Natural killer cell treated with Interleukin-12 subunit alpha and Interleukin-12 subunit beta and Interleukin-15 and Interleukin-18, amount 100 ng/mL, for 72 hours (primary cell): ENCODE measurements at regions not wholly inside any gene's neighbourhood (a gene's known extent, or its start where the extent isn't known, plus 50 kb on each side); places are given as distances from the start of the nearest gene placed in this dataset.

Experiments
- ATAC-seq, 2 donors: fragments of 150-1000 bp; cut with Tn5 transposase in 1 of 2; sonication (Bioruptor Pico), chemical (Tn5 transposase) in 1 of 2; 2 replicates each; pipeline ENCODE4 v1.10.0; 2021
- DNase-seq: peaks from one replicate; pipeline ENCODE4 v3.0.0; 2022; ENCODE audit warnings: low spot score
- H3K27ac Mint-ChIP-seq, 2 donors: 1 replicate in 1 of 2; 2 replicates in 1 of 2; pipeline ENCODE4 v1.8.0; 2022; ENCODE audit warnings: mixed read lengths in 2 of 2, mild to moderate bottlenecking in 1 of 2, moderate library complexity in 1 of 2
- H3K27me3 Mint-ChIP-seq, 2 donors: 1 replicate in 1 of 2; 2 replicates in 1 of 2; pipeline ENCODE4 v1.8.0; 2022; ENCODE audit warnings: mixed read lengths in 2 of 2
- H3K36me3 Mint-ChIP-seq: one replicate; pipeline ENCODE4 v1.8.0; 2022; ENCODE audit warnings: mixed read lengths
- H3K4me1 Mint-ChIP-seq, 2 donors: 1 replicate in 1 of 2; 2 replicates in 1 of 2; pipeline ENCODE4 v1.8.0; 2022; ENCODE audit warnings: low read depth in 2 of 2, mixed read lengths in 2 of 2, mild to moderate bottlenecking in 1 of 2
- H3K4me3 Mint-ChIP-seq: one replicate; pipeline ENCODE4 v1.8.0; 2022; ENCODE audit warnings: mixed read lengths
- H3K9me3 Mint-ChIP-seq: 2 replicates; pipeline ENCODE4 v1.8.0; 2022; ENCODE audit warnings: mixed read lengths

DNA sequence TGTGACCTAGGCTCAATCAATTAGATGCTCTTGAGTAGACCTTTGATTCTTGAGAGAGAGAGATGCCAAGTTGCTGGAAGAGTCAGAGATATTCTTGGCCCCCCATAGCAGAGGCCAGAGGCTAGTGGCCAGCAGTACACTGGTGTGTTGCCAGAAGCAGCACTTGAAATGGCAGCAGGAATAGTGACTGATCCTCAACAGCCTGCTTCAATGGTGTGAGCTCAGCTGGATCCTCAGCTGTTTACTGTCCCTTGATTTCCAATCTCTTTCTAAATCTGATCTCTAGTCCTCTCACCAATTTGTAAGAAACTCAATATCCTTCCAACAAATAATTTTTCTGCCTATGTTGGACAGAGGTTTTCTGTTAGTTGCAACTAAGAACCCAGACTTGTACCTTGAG lies 170.3 kb upstream of the CCDC54 start:
- Mint-ChIP-seq H3K27ac (no peak overlapping the region), H3K4me3 (no peak overlapping the region), H3K36me3 (no peaks in the 10 kb centered on the region), H3K4me1 (no peaks in the 10 kb centered on the region), H3K9me3 (peaks cover 3% of the 10 kb centered on the region), H3K27me3 (peaks cover 22 to 24% of the 10 kb centered on the region in 2 donors)
- ATAC-seq (no peak), DNase-seq (no peak)

DNA sequence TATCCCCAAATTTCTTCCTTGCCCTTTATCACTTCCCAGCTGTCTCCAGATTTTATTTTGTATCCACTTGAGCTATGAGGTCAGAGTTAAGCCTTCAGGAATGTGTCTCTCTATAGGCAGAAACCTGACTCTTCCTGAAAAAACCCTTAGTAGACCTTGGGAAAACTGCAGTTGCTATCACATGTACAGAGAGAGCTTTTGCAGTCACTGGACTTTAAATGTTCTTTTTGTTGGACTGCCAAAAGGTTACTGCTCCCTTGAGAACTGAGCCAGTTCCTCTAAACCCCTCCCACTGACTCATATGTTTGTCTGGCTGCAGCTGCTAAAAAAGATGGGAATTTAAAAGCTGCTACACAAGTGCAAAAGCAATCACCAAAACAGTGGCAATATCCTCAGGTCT lies 169.1 kb upstream of the CCDC54 start:
- Mint-ChIP-seq H3K27me3 (peaks cover 25 to 26% of the 10 kb centered on the region in 2 donors), H3K36me3 (no peaks in the 10 kb centered on the region)
- no peak for DNase-seq

DNA sequence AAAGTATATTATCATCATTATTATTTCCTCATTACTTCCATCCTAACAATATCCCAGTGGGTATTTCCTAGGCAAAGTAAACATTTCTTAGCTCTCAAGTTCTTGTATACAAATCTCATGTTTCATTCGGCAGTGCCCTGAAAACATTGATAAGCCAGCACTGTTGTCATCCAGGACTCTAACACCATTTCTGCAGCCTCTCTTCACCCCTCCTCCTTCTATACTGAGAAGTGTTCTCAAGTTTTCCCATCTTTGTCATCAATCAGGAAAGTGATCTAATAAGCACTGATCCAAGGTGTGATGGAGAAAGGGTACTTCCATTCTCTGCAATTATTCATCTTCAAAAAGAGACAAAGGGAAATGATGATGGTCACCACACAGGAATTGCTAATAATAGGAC lies 168.4 kb upstream of the CCDC54 start:
- no peak overlapping the region for H3K4me3 Mint-ChIP-seq
- H3K4me1 Mint-ChIP-seq: peaks cover 0 to 6% of the 10 kb centered on the region in 2 donors
- no peaks in the 10 kb centered on the region for H3K36me3 Mint-ChIP-seq
- DNase-seq (no peak), ATAC-seq (no peak)
- H3K9me3 Mint-ChIP-seq: no peaks in the 10 kb centered on the region
- no peak overlapping the region for H3K27ac Mint-ChIP-seq
- H3K27me3 Mint-ChIP-seq: peaks cover 19 to 24% of the 10 kb centered on the region in 2 donors

More for the DNA sequence above, 169.1 kb upstream of the CCDC54 start:
- H3K9me3 Mint-ChIP-seq: peaks cover 3% of the 10 kb centered on the region
- peaks cover 0 to 5% of the 10 kb centered on the region in 2 donors for H3K4me1 Mint-ChIP-seq
- ATAC-seq: no peak
- no peak overlapping the region for H3K27ac Mint-ChIP-seq
- H3K4me3 Mint-ChIP-seq: no peak overlapping the region

DNA sequence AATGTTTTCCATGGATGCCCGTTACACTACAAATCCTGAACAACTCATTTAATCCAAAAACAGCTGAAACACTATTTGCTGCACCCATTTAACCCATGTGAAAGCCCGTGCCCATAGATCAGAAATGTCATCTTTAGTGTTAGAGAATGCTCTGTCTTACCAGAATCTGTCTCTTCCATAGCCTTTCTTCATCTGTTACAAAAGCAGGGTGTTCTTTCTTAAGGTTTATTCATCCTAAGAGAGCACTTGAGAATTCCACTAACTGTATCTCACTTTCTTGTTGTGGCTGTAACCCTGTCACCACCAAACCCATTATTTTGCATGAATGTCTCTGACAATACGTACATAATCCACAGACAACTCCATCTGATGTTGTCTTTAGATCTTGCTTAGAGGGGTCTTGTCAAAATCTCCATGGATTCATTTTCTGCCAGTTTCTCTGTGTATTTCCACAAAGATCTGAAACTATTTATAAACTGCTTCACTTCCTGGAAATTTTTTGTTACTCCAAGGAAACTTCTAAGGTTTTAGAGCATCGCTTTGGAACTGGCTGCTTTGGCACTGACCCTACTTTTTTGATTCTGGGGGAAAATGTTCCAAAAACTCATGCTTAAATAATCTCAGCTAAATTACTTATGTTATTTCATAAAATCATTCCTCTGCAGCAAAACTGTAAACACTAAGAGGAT lies 167.8 kb upstream of the CCDC54 start:
- peaks cover 0 to 6% of the 10 kb centered on the region in 2 donors for H3K4me1 Mint-ChIP-seq

DNA sequence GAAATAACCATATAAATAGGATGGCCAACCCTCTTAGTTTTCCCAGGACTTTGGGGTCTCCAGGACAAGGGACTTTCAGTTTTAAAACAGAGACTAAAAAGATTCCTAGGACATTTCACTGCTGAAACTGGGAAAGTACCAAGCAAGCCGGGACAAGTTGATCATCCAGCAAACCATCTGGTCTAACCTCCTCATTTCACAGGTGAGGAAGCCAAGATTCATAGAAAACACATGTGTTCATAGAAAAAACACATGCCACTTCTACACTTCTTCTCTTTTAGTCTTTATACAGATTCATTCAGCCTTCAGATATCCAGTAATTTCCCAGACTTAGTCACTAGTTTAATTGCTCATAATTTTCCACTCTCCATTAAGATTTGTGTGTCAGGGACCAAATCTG lies 165.6 kb upstream of the CCDC54 start:
- Mint-ChIP-seq H3K4me1 (peaks cover 0 to 6% of the 10 kb centered on the region in 2 donors), H3K27ac (no peak overlapping the region), H3K4me3 (no peak overlapping the region), H3K27me3 (peaks cover 21 to 32% of the 10 kb centered on the region in 2 donors), H3K9me3 (no peaks in the 10 kb centered on the region), H3K36me3 (no peaks in the 10 kb centered on the region)
- ATAC-seq (no peak), DNase-seq (no peak)

More for the DNA sequence above, 167.8 kb upstream of the CCDC54 start:
- DNase-seq: no peak
- H3K4me3 Mint-ChIP-seq: no peak overlapping the region
- H3K36me3 Mint-ChIP-seq: no peaks in the 10 kb centered on the region
- H3K27me3 Mint-ChIP-seq: peaks cover 19% of the 10 kb centered on the region in 2 donors
- no peak overlapping the region for H3K27ac Mint-ChIP-seq
- H3K9me3 Mint-ChIP-seq: no peaks in the 10 kb centered on the region
- no peak for ATAC-seq

DNA sequence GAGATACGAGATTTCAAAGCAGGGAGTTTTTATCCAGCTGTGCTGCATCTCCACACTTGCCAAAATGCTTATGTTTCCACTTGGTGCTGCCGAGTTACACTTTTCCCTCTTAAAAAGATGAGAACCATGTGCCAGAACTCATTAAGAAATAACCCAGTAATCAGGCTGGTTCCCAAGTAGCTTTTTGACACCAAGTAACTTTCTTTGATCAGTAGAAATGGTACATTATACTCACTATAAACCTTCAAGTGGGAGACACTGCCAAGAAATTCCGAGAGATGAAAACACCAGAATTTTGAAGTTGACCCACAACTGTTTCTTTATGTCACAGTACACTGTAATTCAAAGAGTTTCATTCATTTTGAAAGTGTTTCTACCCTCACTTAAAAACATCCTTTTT lies 164.6 kb upstream of the CCDC54 start:
- DNase-seq (no peak), ATAC-seq (peak in 1 of 2 donors; percentile 67)
- Mint-ChIP-seq H3K27me3 (peaks cover 21 to 32% of the 10 kb centered on the region in 2 donors), H3K9me3 (no peaks in the 10 kb centered on the region), H3K4me3 (no peak overlapping the region), H3K4me1 (peaks cover 0 to 6% of the 10 kb centered on the region in 2 donors), H3K36me3 (no peaks in the 10 kb centered on the region), H3K27ac (no peak overlapping the region)

DNA sequence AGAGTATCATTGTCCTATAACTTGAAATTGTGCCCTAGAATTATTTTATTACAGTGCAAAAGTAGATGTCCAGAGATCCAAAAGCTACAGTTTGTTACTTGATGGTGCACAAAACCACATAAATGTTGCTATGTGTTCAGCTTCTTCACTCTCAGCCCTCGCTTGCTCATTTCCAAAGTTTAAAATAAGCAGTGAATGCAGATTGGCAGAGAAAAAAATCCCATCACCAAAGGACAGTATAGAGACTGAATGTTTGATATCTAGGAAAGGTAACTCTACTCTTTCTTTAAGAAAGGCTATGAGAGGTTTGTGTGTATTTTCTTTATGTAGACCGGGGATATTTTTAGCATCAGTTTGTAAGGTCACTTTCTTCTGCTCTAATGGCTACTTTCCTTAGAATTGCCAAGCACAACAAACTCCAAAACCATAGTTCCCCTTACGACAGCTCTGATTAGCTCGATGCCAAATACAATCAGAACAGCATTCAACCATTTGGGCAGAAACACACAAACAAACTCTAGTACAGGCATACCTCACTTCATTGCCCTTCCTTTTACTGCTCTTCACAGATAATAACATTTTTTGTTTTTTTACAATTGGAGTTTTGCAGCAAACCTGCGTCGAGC lies 164.1 kb upstream of the CCDC54 start:
- ATAC-seq (peak in 1 of 2 donors; percentile 43), DNase-seq (no peak)
- peaks cover 19 to 32% of the 10 kb centered on the region in 2 donors for H3K27me3 Mint-ChIP-seq
- no peaks in the 10 kb centered on the region for H3K9me3 Mint-ChIP-seq
- H3K4me3 Mint-ChIP-seq: no peak overlapping the region
- peaks cover 0 to 6% of the 10 kb centered on the region in 2 donors for H3K4me1 Mint-ChIP-seq
- H3K36me3 Mint-ChIP-seq: no peaks in the 10 kb centered on the region
- H3K27ac Mint-ChIP-seq: no peak overlapping the region

DNA sequence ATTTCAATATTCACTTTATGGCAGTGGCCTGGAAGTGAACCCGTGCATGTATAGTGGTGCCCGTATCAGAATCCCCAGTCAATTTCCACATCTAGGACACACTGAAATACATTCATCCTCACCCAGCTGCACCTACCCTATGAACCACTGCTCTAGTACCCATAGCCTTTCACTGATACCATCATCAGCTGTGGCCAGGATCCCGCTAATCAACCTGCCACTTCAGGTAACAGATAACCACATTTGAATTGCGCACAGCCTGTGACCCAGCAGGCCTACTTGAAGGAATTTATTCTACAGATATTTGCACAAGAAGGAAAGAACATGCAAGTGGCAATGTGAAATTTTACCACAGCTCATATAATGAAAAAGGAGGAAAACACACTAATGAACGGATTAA lies 161.0 kb upstream of the CCDC54 start:
- peaks cover 15 to 24% of the 10 kb centered on the region in 2 donors for H3K27me3 Mint-ChIP-seq
- peaks cover 0 to 6% of the 10 kb centered on the region in 2 donors for H3K4me1 Mint-ChIP-seq
- H3K27ac Mint-ChIP-seq: no peak overlapping the region

DNA sequence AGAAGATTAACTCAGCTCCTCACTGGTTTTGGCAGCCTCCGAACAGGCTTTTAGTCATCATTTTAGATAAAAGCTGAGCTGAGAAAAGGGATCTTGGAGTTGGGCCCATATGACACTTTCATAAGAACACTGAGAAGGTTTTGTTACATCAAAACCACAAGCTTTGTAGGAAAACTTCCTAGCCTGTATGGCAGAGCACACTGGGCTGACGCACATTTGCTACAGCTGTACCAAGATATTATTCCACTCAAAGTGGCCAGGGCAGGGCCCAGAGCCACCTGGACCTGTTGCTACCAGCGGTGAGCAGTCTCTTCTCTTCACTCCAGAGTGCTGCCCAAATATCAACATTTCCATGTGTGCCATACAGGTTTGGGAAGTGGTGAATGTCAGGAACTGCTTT lies 160.5 kb upstream of the CCDC54 start:
- ATAC-seq: no peak
- Mint-ChIP-seq H3K27ac (no peak overlapping the region), H3K27me3 (peaks cover 15 to 24% of the 10 kb centered on the region in 2 donors), H3K36me3 (no peaks in the 10 kb centered on the region), H3K4me1 (peaks cover 0 to 6% of the 10 kb centered on the region in 2 donors), H3K9me3 (no peaks in the 10 kb centered on the region), H3K4me3 (no peak overlapping the region)
- DNase-seq: no peak

More for the DNA sequence above, 161.0 kb upstream of the CCDC54 start:
- no peaks in the 10 kb centered on the region for H3K9me3 Mint-ChIP-seq
- ATAC-seq (no peak), DNase-seq (no peak)
- no peaks in the 10 kb centered on the region for H3K36me3 Mint-ChIP-seq
- no peak overlapping the region for H3K4me3 Mint-ChIP-seq

DNA sequence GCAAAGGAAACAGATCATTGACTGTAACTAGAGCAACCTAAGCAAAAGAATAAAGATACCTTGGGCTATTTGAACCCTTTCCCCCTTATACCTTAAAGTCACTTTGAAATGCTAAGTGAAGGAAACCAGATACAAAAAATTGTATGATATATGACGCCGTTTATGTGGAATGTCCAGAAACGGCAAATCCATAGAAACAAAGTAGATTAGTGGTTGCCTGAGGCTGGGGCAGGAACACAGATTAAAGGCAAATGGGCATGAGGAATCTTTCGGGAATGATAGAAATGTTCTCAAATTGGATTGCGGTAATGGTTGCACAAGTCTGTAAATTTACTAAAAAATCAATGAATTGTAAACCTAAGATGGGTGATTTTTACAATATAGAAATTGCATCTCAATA lies 160.1 kb upstream of the CCDC54 start:
- H3K27ac Mint-ChIP-seq: no peak overlapping the region
- peaks cover 0 to 6% of the 10 kb centered on the region in 2 donors for H3K4me1 Mint-ChIP-seq
- no peak for DNase-seq
- no peak overlapping the region for H3K4me3 Mint-ChIP-seq
- H3K36me3 Mint-ChIP-seq: no peaks in the 10 kb centered on the region
- ATAC-seq: no peak
- no peaks in the 10 kb centered on the region for H3K9me3 Mint-ChIP-seq
- H3K27me3 Mint-ChIP-seq: peaks cover 13 to 24% of the 10 kb centered on the region in 2 donors

DNA sequence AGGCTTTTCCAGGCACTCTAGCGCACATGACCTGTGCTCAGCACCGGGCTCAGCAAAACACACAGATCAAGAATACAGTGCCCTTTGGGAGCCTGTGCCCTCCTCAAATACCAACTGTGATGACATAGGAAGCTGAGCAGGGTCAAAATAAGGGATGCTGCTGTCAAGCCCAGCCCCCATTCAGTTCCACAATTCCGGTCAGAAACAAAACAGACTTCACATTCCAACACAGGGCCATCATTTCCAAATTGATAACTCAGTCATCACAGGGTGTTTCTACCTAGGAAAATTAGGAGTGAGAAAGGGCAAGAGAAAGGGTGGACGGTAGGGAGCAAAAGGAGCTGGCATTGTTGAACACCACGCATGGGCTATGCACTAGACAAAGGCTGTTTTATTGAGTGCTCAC lies 158.4 kb upstream of the CCDC54 start:
- Mint-ChIP-seq H3K4me1 (no peaks in the 10 kb centered on the region), H3K4me3 (no peak overlapping the region), H3K36me3 (no peaks in the 10 kb centered on the region), H3K27ac (no peak overlapping the region), H3K9me3 (no peaks in the 10 kb centered on the region), H3K27me3 (peaks cover 11 to 16% of the 10 kb centered on the region in 2 donors)
- no peak for ATAC-seq
- DNase-seq: no peak

DNA sequence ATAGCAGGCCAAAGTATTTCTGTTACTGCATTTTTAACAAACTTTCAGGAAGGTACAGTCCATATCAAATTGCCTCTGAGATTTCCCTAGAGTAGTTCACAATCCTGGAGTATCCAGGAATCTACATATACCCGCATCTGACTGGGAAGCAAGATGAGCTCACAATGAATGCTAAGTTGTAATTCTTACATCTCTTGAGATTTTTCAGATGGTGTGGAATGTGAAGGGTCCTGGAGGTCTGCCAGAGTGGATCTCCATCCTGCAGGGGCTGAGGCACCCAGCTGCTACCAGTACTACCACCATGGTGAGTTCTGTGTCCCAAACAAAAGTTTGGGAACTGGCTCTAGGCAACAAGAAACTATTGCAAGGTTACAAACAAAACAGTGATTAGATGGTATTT lies 156.7 kb upstream of the CCDC54 start:
- Mint-ChIP-seq H3K4me1 (no peaks in the 10 kb centered on the region), H3K36me3 (no peaks in the 10 kb centered on the region), H3K27me3 (peaks cover 8 to 13% of the 10 kb centered on the region in 2 donors), H3K4me3 (no peak overlapping the region), H3K9me3 (no peaks in the 10 kb centered on the region), H3K27ac (no peak overlapping the region)
- DNase-seq: no peak
- ATAC-seq: no peak

DNA sequence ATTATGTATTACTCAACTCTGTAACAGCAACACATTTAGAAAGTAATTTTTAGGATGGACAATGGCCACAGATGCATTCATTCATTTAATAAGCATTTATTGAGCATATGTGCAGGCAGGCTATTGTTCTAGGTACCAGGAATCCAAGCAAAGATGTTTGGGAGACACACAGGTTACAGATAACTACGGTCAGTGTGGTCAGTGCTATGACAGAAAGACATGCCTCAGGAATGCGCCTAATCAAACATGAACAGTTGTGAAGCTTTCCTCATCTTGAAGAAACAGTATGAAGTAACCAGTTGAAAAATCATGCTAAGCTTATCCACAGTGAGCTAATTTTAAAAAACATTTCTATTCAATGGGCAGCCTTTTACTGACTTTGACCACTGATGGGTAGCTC lies 155.4 kb upstream of the CCDC54 start:
- no peaks in the 10 kb centered on the region for H3K4me1 Mint-ChIP-seq
- H3K27ac Mint-ChIP-seq: no peak overlapping the region

DNA sequence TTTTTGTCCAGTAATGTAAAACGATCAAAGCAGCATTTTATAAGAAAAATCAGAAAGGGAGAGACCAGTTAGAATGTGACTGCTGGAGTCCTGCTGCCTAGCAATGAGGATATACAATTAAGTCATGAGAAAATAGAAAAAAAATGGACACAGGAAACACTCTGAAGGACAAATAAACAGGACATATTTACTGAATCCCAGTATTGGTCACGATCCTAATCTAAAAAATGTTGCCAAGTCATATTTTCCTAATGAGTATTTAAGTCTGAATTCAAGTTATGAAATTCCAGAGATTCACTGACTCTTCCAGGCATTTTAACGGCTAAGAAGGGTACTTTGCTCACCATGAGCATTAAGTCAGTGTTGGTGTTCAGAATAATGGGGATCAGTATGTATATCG lies 154.3 kb upstream of the CCDC54 start:
- no peak for DNase-seq
- Mint-ChIP-seq H3K4me3 (no peak overlapping the region), H3K4me1 (no peaks in the 10 kb centered on the region), H3K27me3 (peaks cover 14 to 26% of the 10 kb centered on the region in 2 donors), H3K9me3 (no peaks in the 10 kb centered on the region), H3K36me3 (no peaks in the 10 kb centered on the region), H3K27ac (no peak overlapping the region)
- no peak for ATAC-seq

More for the DNA sequence above, 155.4 kb upstream of the CCDC54 start:
- no peak for ATAC-seq
- H3K9me3 Mint-ChIP-seq: no peaks in the 10 kb centered on the region
- H3K27me3 Mint-ChIP-seq: peaks cover 9 to 19% of the 10 kb centered on the region in 2 donors
- H3K36me3 Mint-ChIP-seq: no peaks in the 10 kb centered on the region
- no peak for DNase-seq
- H3K4me3 Mint-ChIP-seq: no peak overlapping the region
